Panc1 (cell line): ENCODE measurements at regions not wholly inside any gene's neighbourhood (a gene's known extent, or its start where the extent isn't known, plus 50 kb on each side); places are given as distances from the start of the nearest gene placed in this dataset.

ENCODE experiments used
- ATAC-seq: fragments of 200-7000 bp; cut with Tn5 transposase; 2 replicates; pipeline ENCODE4 v1.9.1; 2020; ENCODE audit warnings: mild to moderate bottlenecking, moderate library complexity
- BruUV-seq: library from RNA; stranded (reverse); fragments of 400-500 nt; replicated peaks from 2 replicates; lab custom pipeline; 2021; lab: Mats Ljungman, UMichigan
- CTCF ChIA-PET: fragments of 300-600 bp; sonication (Branson Sonifier 250); formaldehyde crosslinking; loops from one replicate; lab custom pipeline; 2022; ENCODE audit warnings: antibody characterized with exemption; lab: Charles Lee
- POLR2A ChIA-PET: fragments of 300-600 bp; sonication (Branson Sonifier 250); formaldehyde crosslinking; loops from one replicate; lab custom pipeline; 2022; ENCODE audit warnings: antibody characterized with exemption; lab: Charles Lee
- DNase-seq: peaks from one replicate; pipeline ENCODE4 v3.0.0-alpha.2; 2010; ENCODE audit warnings: low read depth, low spot score
- H3K27ac ChIP-seq: 2 replicates; pipeline ENCODE4 v1.5.1; 2011; ENCODE audit warnings: mild to moderate bottlenecking, low read length, inconsistent platforms
- H3K27me3 ChIP-seq: fragments of 200-500 bp; sonication (Bioruptor generic); 2 replicates; pipeline ENCODE4 v1.6.0; 2014; ENCODE audit warnings: low read length, inconsistent platforms; ENCODE audit not compliant: control insufficient read depth, insufficient read depth
- H3K36me3 ChIP-seq: fragments of 200-500 bp; sonication (Bioruptor generic); 2 replicates; pipeline ENCODE4 v1.5.1; 2014; ENCODE audit warnings: inconsistent platforms, mild to moderate bottlenecking, low read length, moderate library complexity; ENCODE audit not compliant: control insufficient read depth, insufficient read depth
- H3K4me1 ChIP-seq: 2 replicates; pipeline ENCODE4 v1.5.1; 2011; ENCODE audit warnings: inconsistent platforms, mild to moderate bottlenecking, low read length, moderate library complexity; ENCODE audit not compliant: control insufficient read depth, insufficient read depth
- H3K4me3 ChIP-seq, 2 experiments: 2 replicates each; pipeline ENCODE4 v1.5.1; 2011 to 2012; ENCODE audit warnings: low read depth in 2 of 2, low read length in 2 of 2, mild to moderate bottlenecking in 2 of 2, inconsistent platforms in 1 of 2, moderate library complexity in 1 of 2
- H3K9me3 ChIP-seq: fragments of 200-500 bp; sonication (Bioruptor generic); 2 replicates; pipeline ENCODE4 v1.5.1; 2014; ENCODE audit warnings: low read depth, mild to moderate bottlenecking, inconsistent platforms, low read length, moderate library complexity; ENCODE audit not compliant: control insufficient read depth, insufficient read depth
- POLR2AphosphoS5 ChIP-seq: IDR thresholded peaks from 2 replicates; pipeline ENCODE4 v1.6.1; 2012; ENCODE audit warnings: mild to moderate bottlenecking, low read depth, low read length, moderate library complexity
- SIN3A ChIP-seq: IDR thresholded peaks from 2 replicates; pipeline ENCODE4 v1.6.1; 2012; ENCODE audit warnings: low read depth, mild to moderate bottlenecking, low read length, moderate library complexity, borderline replicate concordance; ENCODE audit not compliant: insufficient read depth
- TCF7L2 ChIP-seq: IDR thresholded peaks from 2 replicates; pipeline ENCODE4 v1.6.1; 2011; ENCODE audit warnings: mild to moderate bottlenecking, low read depth, low read length, inconsistent platforms
- in situ Hi-C: cut with HindIII; loops from 2 replicates; pipeline ENCODE4 v1.10.0; 2016; ENCODE audit warnings: low sequenced_read_pairs, low pct_unique_long_range_greater_than_20kb
- intact Hi-C: fragments of 100-400 bp; cut with micrococcal nuclease; formaldehyde crosslinking; loops from one replicate; pipeline ENCODE4 v1.10.0; 2022; ENCODE audit not compliant: unreplicated experiment
- TF ChIP-seq, protein P1 (sequence below), 2 experiments: IDR thresholded peaks; 2 replicates each; pipeline ENCODE4 v1.6.1; 2011 to 2012; ENCODE audit warnings: low read depth in 2 of 2, control low read depth in 1 of 2, low read length in 1 of 2, mild to moderate bottlenecking in 1 of 2, moderate library complexity in 1 of 2; ENCODE audit not compliant: insufficient read depth in 1 of 2
- TF ChIP-seq, protein P2 (sequence below): fragments of 450-650 bp; IDR thresholded peaks from 2 replicates; pipeline ENCODE4 v1.5.1; 2017; ENCODE audit warnings: mild to moderate bottlenecking

DNA sequence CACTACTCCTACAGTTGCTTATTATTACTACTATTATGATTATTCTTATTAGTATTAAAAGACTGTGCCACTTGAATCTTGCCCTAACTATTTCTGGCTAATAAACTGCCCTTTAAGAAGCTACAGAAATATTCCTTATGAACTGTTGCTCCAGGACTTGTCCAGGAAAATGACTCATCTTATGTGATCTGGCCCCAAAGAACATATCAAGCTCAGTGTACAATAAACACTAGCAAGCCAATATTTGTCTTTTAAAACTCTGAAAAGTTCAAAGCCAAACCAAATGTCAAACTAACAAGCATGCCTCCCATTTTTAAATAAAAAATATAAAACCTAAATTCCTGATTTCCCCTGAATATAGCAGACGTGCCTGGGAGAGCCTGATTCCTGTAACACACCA, 88.7 kb upstream of the SIM2 start:
- H3K27me3 ChIP-seq, result peaks cover 13% of the 10 kb centered on the region
- no peak overlapping the region for H3K4me3 ChIP-seq
- POLR2A ChIA-PET, result no interaction called here
- no peaks in the 10 kb centered on the region for H3K36me3 ChIP-seq
- TF ChIP-seq POLR2AphosphoS5 (no peak), SIN3A (no peak), TCF7L2 (no peak)
- TF ChIP-seq, protein P1, sequence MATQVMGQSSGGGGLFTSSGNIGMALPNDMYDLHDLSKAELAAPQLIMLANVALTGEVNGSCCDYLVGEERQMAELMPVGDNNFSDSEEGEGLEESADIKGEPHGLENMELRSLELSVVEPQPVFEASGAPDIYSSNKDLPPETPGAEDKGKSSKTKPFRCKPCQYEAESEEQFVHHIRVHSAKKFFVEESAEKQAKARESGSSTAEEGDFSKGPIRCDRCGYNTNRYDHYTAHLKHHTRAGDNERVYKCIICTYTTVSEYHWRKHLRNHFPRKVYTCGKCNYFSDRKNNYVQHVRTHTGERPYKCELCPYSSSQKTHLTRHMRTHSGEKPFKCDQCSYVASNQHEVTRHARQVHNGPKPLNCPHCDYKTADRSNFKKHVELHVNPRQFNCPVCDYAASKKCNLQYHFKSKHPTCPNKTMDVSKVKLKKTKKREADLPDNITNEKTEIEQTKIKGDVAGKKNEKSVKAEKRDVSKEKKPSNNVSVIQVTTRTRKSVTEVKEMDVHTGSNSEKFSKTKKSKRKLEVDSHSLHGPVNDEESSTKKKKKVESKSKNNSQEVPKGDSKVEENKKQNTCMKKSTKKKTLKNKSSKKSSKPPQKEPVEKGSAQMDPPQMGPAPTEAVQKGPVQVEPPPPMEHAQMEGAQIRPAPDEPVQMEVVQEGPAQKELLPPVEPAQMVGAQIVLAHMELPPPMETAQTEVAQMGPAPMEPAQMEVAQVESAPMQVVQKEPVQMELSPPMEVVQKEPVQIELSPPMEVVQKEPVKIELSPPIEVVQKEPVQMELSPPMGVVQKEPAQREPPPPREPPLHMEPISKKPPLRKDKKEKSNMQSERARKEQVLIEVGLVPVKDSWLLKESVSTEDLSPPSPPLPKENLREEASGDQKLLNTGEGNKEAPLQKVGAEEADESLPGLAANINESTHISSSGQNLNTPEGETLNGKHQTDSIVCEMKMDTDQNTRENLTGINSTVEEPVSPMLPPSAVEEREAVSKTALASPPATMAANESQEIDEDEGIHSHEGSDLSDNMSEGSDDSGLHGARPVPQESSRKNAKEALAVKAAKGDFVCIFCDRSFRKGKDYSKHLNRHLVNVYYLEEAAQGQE (IDR thresholded peaks at IDR 0.05; ENCODE audit: insufficient read depth in 1 of 2, low read depth in 2 of 2, low read length in 1 of 2), result no peak
- TF ChIP-seq, protein P2, sequence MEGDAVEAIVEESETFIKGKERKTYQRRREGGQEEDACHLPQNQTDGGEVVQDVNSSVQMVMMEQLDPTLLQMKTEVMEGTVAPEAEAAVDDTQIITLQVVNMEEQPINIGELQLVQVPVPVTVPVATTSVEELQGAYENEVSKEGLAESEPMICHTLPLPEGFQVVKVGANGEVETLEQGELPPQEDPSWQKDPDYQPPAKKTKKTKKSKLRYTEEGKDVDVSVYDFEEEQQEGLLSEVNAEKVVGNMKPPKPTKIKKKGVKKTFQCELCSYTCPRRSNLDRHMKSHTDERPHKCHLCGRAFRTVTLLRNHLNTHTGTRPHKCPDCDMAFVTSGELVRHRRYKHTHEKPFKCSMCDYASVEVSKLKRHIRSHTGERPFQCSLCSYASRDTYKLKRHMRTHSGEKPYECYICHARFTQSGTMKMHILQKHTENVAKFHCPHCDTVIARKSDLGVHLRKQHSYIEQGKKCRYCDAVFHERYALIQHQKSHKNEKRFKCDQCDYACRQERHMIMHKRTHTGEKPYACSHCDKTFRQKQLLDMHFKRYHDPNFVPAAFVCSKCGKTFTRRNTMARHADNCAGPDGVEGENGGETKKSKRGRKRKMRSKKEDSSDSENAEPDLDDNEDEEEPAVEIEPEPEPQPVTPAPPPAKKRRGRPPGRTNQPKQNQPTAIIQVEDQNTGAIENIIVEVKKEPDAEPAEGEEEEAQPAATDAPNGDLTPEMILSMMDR, result no peak
- CTCF ChIA-PET, result no interaction called here
- no peaks in the 10 kb centered on the region for H3K4me1 ChIP-seq
- ATAC-seq, result no peak
- no peak overlapping the region for H3K27ac ChIP-seq
- intact Hi-C loops, result no loop called here
- BruUV-seq, result no TSS peak
- in situ Hi-C loops, result no loop called here
- no peaks in the 10 kb centered on the region for H3K9me3 ChIP-seq
- DNase-seq, result no peak

DNA sequence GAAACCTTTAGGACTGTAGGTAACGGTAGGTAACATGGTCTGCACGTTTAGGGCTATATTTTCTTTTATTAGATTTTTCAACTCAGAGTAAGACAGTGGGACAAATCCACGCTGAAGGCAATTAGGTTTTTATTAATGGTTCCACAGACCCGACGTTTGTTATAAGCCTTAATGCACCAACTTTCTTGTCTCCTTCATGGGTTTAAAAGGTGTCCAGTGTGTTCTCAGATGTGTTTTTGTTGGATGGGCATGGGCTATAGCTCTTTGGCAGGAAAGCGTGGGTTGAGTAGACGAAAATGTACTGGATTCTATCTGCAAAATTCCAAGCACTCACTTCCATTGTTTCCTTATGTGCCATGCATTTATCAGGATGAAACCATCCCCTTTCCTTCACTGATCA, 88.0 kb upstream of the SIM2 start:
- POLR2A ChIA-PET, result no interaction called here
- no TSS peak for BruUV-seq
- in situ Hi-C loops, result no loop called here
- Histone ChIP-seq H3K4me3 (no peak overlapping the region), H3K4me1 (no peaks in the 10 kb centered on the region), H3K9me3 (no peaks in the 10 kb centered on the region), H3K27me3 (peaks cover 13% of the 10 kb centered on the region), H3K27ac (no peak overlapping the region), H3K36me3 (no peaks in the 10 kb centered on the region)
- CTCF ChIA-PET, result no interaction called here
- ATAC-seq (no peak), DNase-seq (no peak)
- TF ChIP-seq, protein P1 (IDR thresholded peaks at IDR 0.05; ENCODE audit: insufficient read depth in 1 of 2, low read depth in 2 of 2, low read length in 1 of 2), result no peak
- TF ChIP-seq, protein P2, result no peak
- TF ChIP-seq SIN3A (no peak), TCF7L2 (no peak), POLR2AphosphoS5 (no peak)
- intact Hi-C loops, result no loop called here
